ENCODE measurements at regions not wholly inside any gene's neighbourhood (a gene's known extent, or its start where the extent isn't known, plus 50 kb on each side); places are given as distances from the start of the nearest gene placed in this dataset.
A peak's percentile ranks its signal among the peaks of the same experiment; 100 is the strongest.

GRCh38 chr6:9140951-9141460 lies 705.7 kb upstream of the SLC35B3 start:
- intact Hi-C loops (cut with micrococcal nuclease), result loop anchor here (10.0 kb wide), 2 partner anchors 264 to 1264 kb away; no protein-coding TSS in a partner anchor
- CTCF ChIA-PET, result no interaction called here
- no peak overlapping the region; the same call in 1 of the 2 replicates for H3K9ac ChIP-seq (ENCODE audit: low read length)
- H3K36me3 ChIP-seq (ENCODE audit: low read depth, low read length), result no peaks in the 10 kb centered on the region
- POLR2A ChIA-PET (ENCODE audit: unreplicated experiment), result no interaction called here
- H3K79me2 ChIP-seq (ENCODE audit: low read length), result no peaks in the 10 kb centered on the region
- 0 out of 2 replicates have a peak overlapping the region, but pooled peaks have one; percentile 19 for H2AFZ ChIP-seq (ENCODE audit: low read length)
- H3K27me3 ChIP-seq (ENCODE audit: low read length), result no peaks in the 10 kb centered on the region
- H3K27ac ChIP-seq (ENCODE audit: low read length), result peak overlapping the region; percentile 91
- H3K4me2 ChIP-seq (ENCODE audit: low read length), result peak overlapping the region; percentile 89
- peaks cover 31% of the 10 kb centered on the region for H3K4me1 ChIP-seq (ENCODE audit: insufficient read depth, low read length)
- BruUV-seq (replicated peaks), result no TSS peak
- TF ChIP-seq EZH2 (IDR thresholded peaks at IDR 0.05; ENCODE audit: low read length, unreplicated experiment) (no peak), EZH2phosphoT487 (IDR thresholded peaks at IDR 0.05; ENCODE audit: borderline replicate concordance, low read length) (no peak), CTCF (conservative IDR thresholded peaks at IDR 0.05; ENCODE audit: low read depth, low read length) (no peak)
- no peaks in the 10 kb centered on the region for H3K9me3 ChIP-seq (ENCODE audit: low read length)
- DNase-seq (peak; percentile 71), ATAC-seq (peak; percentile 44)
- H3K4me3 ChIP-seq (ENCODE audit: low read length), result peak overlapping the region; percentile 53
- no peaks in the 10 kb centered on the region for H4K20me1 ChIP-seq (ENCODE audit: low read length)
- no peaks in the 10 kb centered on the region for H3K9me2 ChIP-seq (replicated peaks; ENCODE audit: low read length)
- peaks cover 7% of the 10 kb centered on the region for H3F3A ChIP-seq (ENCODE audit: low read length, unreplicated experiment)

GRCh38 chr6:9140172-9140571 lies 704.8 kb upstream of the SLC35B3 start:
- Histone ChIP-seq H3K9me3 (ENCODE audit: low read length) (no peaks in the 10 kb centered on the region), H3K27ac (ENCODE audit: low read length) (peak overlapping the region; percentile 91), H3K4me3 (ENCODE audit: low read length) (peak overlapping the region; percentile 53; the same call in 1 of the 2 replicates), H3K79me2 (ENCODE audit: low read length) (no peaks in the 10 kb centered on the region), H4K20me1 (ENCODE audit: low read length) (no peaks in the 10 kb centered on the region), H3F3A (ENCODE audit: low read length, unreplicated experiment) (peaks cover 7% of the 10 kb centered on the region), H3K4me2 (ENCODE audit: low read length) (peak overlapping the region; percentile 89), H2AFZ (ENCODE audit: low read length) (peak overlapping the region; percentile 41; the same call in 1 of the 2 replicates), H3K4me1 (ENCODE audit: insufficient read depth, low read length) (peaks cover 31% of the 10 kb centered on the region), H3K36me3 (ENCODE audit: low read depth, low read length) (no peaks in the 10 kb centered on the region), H3K9ac (ENCODE audit: low read length) (peak overlapping the region; percentile 50), H3K9me2 (replicated peaks; ENCODE audit: low read length) (no peaks in the 10 kb centered on the region), H3K27me3 (ENCODE audit: low read length) (no peaks in the 10 kb centered on the region)
- ChIA-PET CTCF (no interaction called here), POLR2A (ENCODE audit: unreplicated experiment) (no interaction called here)
- ATAC-seq, result peak; percentile 72
- no TSS peak for BruUV-seq (replicated peaks)
- DNase-seq, result peak; percentile 82
- TF ChIP-seq CTCF (conservative IDR thresholded peaks at IDR 0.05; ENCODE audit: low read depth, low read length) (no peak), EZH2 (IDR thresholded peaks at IDR 0.05; ENCODE audit: low read length, unreplicated experiment) (no peak), EZH2phosphoT487 (IDR thresholded peaks at IDR 0.05; ENCODE audit: borderline replicate concordance, low read length) (no peak)
- intact Hi-C loops (cut with micrococcal nuclease), result loop anchor here (10.0 kb wide), 2 partner anchors 265 to 1265 kb away; no protein-coding TSS in a partner anchor

- Histone ChIP-seq H3K4me1 (ENCODE audit: insufficient read depth, low read length) (peaks cover 31% of the 10 kb centered on the region), H3K4me3 (ENCODE audit: low read length) (peak overlapping the region; percentile 53; the same call in 1 of the 2 replicates), H3K79me2 (ENCODE audit: low read length) (no peaks in the 10 kb centered on the region), H3K4me2 (ENCODE audit: low read length) (peak overlapping the region; percentile 89), H4K20me1 (ENCODE audit: low read length) (no peaks in the 10 kb centered on the region), H3K9me2 (replicated peaks; ENCODE audit: low read length) (no peaks in the 10 kb centered on the region), H3K9me3 (ENCODE audit: low read length) (no peaks in the 10 kb centered on the region), H3K27me3 (ENCODE audit: low read length) (no peaks in the 10 kb centered on the region), H3K9ac (ENCODE audit: low read length) (peak overlapping the region; percentile 50), H3F3A (ENCODE audit: low read length, unreplicated experiment) (peaks cover 7% of the 10 kb centered on the region), H3K36me3 (ENCODE audit: low read depth, low read length) (no peaks in the 10 kb centered on the region), H2AFZ (ENCODE audit: low read length) (peak overlapping the region; percentile 41; the same call in 1 of the 2 replicates), H3K27ac (ENCODE audit: low read length) (peak overlapping the region; percentile 91)
- TF ChIP-seq EZH2 (IDR thresholded peaks at IDR 0.05; ENCODE audit: low read length, unreplicated experiment), result no peak
- no peak for TF ChIP-seq EZH2phosphoT487 (IDR thresholded peaks at IDR 0.05; ENCODE audit: borderline replicate concordance, low read length)
- TF ChIP-seq CTCF (conservative IDR thresholded peaks at IDR 0.05; ENCODE audit: low read depth, low read length), result no peak
- intact Hi-C loops (cut with micrococcal nuclease), result loop anchor here (10.0 kb wide), 2 partner anchors 265 to 1265 kb away; no protein-coding TSS in a partner anchor
- ChIA-PET POLR2A (ENCODE audit: unreplicated experiment) (no interaction called here), CTCF (no interaction called here)
- BruUV-seq (replicated peaks), result no TSS peak
- DNase-seq (peak; percentile 91), ATAC-seq (peak; percentile 84)
These were observed 704.4 kb upstream of the SLC35B3 start for GRCh38 chr6:9139746-9140145.

Data from PC-3 (cell line).